ENCODE measurements at regions not wholly inside any gene's neighbourhood (a gene's known extent, or its start where the extent isn't known, plus 50 kb on each side); places are given as distances from the start of the nearest gene placed in this dataset.

GRCh38 chr3:102125994-102126368, 276.7 kb downstream of the NFKBIZ start:
- intact Hi-C loops (cut with DNase I): no loop called here
- no peak for DNase-seq (ENCODE audit: low spot score)

DNA sequence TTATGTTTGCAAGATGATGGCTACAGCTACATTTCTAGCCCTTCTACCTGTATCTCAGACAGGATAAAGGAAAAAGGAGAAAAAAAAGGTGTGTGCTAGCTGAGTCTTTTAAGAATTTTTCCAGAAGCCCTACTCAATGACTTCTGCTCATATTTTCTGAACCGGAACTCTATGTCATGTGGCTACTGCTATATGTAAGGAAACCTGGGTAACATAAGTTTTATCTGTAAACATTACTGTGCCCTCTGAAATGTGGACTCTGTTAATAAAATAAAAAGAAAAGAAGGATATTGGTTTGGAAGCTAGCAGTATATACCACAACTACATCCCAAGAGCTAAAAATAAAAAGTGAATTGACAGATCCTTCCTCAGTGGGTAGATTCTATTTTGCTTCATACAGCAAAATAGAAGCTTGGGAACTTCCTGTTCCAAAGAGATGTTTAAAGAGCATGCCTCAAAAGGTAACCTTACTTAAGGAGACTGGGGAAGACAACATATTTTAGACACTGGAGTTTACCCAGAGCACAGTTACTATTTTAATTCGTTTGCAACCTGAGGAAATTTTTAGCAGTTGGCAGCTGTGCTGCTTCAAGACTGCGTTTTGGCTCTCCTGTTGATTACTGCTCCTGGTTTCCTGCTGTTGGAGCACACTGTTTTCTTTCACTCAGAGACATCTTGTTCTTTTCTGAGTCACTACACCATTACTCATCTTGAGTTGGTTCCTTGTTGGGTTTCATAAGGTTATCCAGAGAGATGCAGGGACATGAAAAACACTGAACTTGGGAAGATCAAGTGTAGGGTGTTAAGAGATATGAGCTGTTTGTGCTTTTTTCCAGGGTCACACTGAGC, 280.7 kb downstream of the NFKBIZ start:
- intact Hi-C loops (cut with DNase I): no loop called here
- no peak for DNase-seq (ENCODE audit: low spot score)

DNA sequence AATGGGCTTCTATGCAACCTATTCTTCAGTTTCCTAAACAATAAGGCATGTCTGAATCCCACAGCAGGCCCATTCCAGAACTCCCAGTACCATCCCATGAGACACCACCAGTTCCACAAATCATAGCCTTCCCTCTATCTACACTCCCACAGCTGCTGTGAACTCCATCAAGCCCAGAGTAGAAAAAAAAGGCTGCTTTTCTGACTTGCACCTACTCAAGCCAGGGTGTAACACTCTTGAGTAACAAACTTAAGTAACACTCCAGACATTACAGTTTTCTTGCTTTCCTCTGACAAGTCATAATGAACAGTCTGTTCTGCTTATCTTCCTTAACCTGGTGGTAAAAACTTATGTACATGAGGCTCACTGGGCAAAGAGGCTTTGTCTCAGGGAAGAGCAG, 283.1 kb downstream of the NFKBIZ start:
- no peak for DNase-seq (ENCODE audit: low spot score)
- intact Hi-C loops (cut with DNase I): no loop called here

DNA sequence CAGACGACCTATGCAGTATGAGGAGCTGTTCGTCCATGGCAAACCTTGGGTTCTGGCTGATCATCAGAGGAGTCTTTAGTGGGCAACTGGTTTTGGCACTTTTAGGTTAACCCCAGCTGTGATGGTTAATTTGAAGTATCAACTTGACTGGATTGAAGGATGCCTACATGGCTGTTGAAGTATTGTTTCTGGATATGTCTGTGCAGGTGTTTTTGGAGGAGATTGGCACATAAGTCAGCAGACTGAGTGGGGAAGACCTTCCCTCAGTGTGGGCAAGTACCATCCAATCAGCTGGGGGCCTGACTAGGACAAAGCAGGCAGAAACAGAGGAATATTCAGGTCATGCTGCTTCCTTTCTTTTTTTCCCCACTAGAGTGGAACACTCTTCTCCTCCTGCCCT, 284.1 kb downstream of the NFKBIZ start:
- DNase-seq (ENCODE audit: low spot score): no peak
- intact Hi-C loops (cut with DNase I): no loop called here

- DNase-seq (ENCODE audit: low spot score): no peak
- intact Hi-C loops (cut with DNase I): no loop called here
Measured at GRCh38 chr3:102135316-102135715, 286.0 kb downstream of the NFKBIZ start.

DNA sequence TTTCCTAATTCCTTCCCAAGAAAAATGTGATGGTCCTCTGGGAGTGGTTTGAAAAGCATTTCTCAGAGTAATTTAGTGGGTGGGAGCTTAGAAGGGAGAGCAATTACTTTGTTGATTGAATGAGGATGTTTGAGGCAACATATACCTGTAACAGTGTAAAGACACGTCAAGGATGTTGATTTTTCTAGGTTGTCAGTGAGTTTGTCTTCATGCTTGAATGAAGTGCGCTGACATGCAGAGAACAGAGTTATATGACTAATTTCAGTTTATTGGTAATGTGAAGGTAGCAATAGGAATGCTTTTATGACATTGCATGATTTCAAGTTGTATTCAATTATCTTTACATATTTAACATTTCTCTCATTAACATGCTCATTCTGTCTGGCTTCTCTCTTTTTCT, 286.9 kb downstream of the NFKBIZ start:
- no peak for DNase-seq (ENCODE audit: low spot score)
- intact Hi-C loops (cut with DNase I): no loop called here

DNA sequence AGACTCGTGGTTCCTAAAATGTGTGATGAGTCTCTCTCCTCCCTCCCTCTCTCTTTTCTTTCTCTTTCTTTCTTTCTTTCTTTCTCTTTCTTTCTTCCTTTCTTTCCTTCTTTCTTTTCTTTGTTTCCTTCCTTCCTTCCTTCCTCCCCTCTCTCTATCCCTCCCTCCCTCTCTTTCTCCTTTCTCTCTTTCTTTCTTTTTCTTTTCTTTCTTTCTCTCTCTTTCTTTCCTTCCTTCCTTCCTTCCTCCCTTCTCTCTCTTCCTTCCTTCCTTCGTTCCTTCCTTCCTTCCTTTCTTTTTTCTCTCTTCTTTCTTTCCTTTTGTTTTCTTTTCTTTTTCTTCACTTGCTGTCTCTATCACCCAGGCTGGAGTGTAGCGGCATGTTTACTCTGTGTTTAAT, 290.8 kb downstream of the NFKBIZ start:
- intact Hi-C loops (cut with DNase I): no loop called here
- no peak for DNase-seq (ENCODE audit: low spot score)

DNA sequence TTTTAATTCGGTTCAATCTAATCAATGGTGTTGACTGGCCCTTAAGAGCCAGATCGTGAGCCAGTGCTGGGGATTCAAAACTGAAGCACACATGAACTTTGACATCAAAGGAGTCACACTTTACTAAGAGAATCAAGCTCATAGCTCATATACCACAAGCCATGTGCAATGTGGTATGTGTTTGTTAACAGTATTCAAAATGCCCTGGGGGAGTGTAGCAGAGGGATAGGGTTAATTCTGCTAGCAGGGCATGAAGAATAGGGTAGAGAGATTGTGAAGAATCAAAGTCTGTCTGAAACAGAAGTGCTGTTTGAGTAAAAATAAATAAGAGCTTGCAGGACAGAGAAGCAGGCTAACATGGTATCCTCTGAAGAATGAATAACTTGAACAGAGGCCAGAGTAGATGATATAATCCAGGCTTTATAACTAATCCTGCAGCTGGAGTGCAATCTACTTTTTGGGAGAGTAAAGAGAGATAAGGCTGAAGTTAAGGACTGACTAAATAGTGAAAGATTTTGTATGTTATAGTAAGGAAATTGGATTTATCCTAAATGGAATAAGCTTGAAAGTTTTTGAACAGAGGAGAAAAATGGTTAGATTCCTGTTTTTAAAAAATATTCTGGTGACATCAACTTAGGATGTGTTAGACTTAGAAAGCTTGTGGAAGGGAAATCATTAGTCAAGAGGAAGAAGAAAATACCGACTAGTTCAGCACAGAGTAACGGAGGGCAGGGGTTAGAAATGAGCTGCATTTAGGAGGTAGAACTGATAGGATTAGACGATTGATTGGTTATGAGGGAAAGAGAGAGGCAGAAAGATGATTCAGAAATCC, 292.0 kb downstream of the NFKBIZ start:
- DNase-seq (ENCODE audit: low spot score): no peak
- intact Hi-C loops (cut with DNase I): no loop called here

GRCh38 chr3:102141928-102142239, 292.6 kb downstream of the NFKBIZ start:
- intact Hi-C loops (cut with DNase I): no loop called here
- DNase-seq (ENCODE audit: low spot score): no peak

DNA sequence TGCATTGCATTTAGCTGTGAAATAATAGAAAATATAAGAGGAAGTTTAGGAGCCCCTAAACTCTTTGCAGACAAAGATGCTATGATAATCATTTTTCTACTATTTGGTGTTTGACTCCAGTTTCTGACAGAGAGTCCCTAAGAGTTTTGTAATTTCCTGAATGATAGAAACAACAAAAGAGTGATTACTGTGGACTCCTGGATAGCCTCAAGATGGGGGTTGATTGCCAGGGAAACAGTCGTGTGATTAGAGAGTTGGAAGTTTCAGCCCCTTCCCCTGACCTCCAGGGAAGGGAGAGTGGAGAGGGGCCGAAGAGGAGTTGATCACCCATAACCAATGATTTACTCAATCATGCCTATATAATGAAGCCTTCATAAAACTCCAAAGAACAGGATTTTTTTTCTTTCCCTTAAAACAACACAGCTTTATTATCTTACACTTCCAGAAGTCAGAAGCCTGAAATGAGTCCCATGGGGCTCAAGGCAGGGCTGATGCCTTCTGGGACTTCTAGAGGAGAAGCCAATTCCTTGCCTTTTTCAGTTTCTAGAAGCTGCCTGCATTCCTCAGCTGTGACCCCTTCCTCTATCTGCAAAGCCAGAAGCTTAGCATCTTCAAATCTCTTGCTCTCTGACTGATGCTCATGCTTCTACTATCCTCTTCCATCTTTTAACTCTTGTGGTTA, 292.3 kb upstream of the ZPLD1 start:
- no peak for DNase-seq (ENCODE audit: low spot score)
- intact Hi-C loops (cut with DNase I): no loop called here

DNA sequence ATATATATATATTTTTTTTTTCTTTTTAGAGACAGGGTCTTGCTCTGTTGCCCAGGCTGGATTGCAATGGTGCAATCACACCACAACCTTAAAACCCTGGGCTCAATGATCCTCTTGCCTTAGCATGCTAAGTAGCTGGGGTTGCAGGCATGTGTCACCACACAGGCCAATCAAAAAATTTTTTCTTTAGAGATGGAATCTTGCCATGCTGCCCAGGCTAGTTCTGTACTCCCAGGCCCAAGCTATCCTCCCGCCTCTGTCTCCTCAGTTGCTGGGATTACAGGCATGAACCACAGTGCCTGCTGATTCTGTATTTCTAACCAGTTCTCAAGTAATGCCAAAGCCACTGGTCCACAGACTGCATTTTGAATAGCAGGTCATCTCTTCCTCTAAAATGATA, 291.3 kb upstream of the ZPLD1 start:
- DNase-seq (ENCODE audit: low spot score): no peak
- intact Hi-C loops (cut with DNase I): no loop called here

GRCh38 chr3:102144063-102144462, 290.8 kb upstream of the ZPLD1 start:
- intact Hi-C loops (cut with DNase I): no loop called here
- no peak for DNase-seq (ENCODE audit: low spot score)

DNA sequence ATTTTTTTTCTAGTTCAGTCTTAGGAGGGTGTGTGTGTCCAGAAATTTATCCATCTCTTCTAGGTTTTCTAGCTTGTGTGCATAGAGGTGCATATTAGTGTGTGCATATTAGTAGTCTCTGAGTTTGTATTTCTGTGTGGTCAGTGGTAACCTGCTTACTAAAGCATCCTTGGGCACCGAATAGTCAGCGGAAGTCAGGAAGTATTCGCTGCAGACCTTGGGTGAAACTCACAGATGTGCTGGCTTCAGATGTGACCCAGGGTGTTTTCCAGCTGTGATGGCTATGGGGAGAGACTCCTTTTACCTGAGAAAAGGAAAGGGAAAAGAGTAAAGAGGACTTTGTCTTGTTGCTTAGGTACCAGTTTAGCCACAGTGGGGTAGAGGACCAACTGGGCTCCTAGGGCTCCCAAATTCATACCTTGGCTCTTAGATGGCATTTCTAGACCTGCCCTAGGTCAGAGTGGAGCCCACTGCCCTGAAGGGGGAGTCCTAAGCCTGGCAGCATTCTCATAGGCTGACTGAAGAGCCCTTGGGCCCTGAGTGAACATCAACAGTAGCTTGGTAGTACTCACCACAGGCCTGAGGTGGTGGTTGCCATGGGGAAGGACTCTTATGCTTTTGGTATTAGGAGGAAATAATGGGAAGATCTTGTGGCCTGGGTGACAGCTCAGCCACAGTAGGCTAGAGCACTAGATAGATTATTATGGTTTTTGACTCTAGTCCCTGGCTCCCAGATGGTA, 286.0 kb upstream of the ZPLD1 start:
- no peak for DNase-seq (ENCODE audit: low spot score)
- intact Hi-C loops (cut with DNase I): no loop called here

- intact Hi-C loops (cut with DNase I): no loop called here
- DNase-seq (ENCODE audit: low spot score): no peak
Measured at GRCh38 chr3:102151935-102152334, 282.9 kb upstream of the ZPLD1 start.

DNA sequence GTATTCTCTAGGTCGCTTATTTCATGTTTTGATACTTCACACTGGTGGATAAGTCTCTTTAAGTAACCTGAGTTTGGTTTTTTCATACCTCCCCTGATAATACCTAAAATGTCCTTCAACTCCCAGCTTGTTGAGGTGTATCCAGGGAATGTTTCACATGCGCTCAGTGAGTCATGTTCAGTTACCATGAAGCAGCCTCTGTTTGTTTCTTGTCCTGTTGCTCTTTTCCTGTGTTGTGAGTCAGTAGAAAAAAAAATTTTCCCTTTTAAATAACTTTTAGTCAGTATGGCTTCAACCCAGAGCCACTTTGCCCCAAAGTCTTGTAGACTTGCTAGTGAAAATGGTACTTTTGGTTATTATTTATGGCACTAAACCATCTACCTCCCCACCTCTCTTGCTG, 278.4 kb upstream of the ZPLD1 start:
- no peak for DNase-seq (ENCODE audit: low spot score)
- intact Hi-C loops (cut with DNase I): no loop called here

DNA sequence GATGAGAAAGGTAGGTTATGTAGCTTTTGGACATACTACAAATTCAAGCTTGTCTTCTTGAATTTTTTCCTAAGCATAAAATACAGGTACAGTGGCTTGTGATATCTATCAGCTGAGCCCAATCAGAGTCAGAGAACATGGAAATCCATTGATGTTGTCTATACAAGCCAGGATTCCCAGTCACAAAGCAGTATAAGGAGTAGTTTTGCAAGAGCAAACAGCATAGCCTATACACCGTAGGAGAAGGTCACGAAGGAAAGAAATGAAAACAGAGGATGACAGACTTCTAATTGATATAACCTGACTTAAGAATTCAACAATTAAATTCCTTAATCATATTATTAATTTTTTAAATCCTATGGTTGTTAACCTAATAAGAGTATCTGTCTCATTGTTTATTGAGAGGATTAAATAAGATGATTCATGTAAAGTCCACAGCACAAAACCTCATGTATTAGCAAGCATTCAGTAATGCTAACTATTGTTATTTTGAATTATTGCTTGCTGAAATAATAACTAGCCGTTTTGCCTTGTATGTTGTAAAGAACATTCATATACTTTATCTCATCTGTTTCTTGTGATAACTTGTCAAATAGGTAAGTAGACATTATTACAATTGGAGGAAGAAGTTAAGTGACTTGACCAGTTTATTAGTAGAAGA, 276.6 kb upstream of the ZPLD1 start:
- no peak for DNase-seq (ENCODE audit: low spot score)
- intact Hi-C loops (cut with DNase I): no loop called here

DNA sequence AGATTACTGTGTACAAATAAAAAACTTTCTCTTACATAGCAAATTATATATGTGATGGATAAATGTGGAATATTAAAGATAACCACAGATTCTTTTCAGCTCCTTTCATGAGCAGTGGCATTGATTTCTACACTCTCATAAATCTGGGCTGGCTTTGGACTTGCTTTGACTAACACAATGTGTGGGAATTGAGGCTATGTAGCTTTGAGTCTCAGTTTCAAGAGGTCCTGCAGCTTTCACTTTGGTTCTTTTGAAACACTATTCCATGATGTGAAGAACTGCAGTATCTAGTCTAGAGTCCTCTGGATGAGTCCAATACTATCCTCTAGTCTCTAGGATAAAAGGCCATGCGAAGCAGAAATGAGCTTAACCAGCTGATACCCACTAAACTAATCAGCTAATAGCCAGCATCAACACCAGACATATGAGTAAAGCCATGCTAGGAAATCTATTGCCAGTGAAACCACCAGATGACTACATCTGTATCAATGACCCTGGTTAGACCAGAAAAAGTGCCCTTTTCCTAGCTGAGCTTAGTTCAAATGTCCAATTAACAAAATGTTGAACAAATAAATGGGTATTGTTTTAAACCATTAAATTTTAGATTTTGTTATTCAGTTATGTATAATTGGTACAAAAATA, 274.9 kb upstream of the ZPLD1 start:
- intact Hi-C loops (cut with DNase I): no loop called here
- DNase-seq (ENCODE audit: low spot score): no peak

GRCh38 chr3:102161384-102162006, 273.3 kb upstream of the ZPLD1 start:
- intact Hi-C loops (cut with DNase I): no loop called here
- DNase-seq (ENCODE audit: low spot score): no peak

Data from posterior vena cava (tissue), 2 donors.